RWPE2 (cell line): ENCODE measurements at regions not wholly inside any gene's neighbourhood (a gene's known extent, or its start where the extent isn't known, plus 50 kb on each side); places are given as distances from the start of the nearest gene placed in this dataset.

Experiments
- ATAC-seq: fragments of 200-7000 bp; cut with Tn5 transposase; 3 replicates; pipeline ENCODE4 v1.9.1; 2021; ENCODE audit warnings: low read depth
- DNase-seq: peaks from one replicate; pipeline ENCODE4 v3.0.0-alpha.2; 2020; ENCODE audit warnings: low spot score
- H3K27ac ChIP-seq: fragments of 450-650 bp; 2 replicates; pipeline ENCODE4 v1.5.1; 2017; ENCODE audit warnings: mild to moderate bottlenecking; ENCODE audit not compliant: poor library complexity, severe bottlenecking
- H3K27me3 ChIP-seq: fragments of 250-450 bp; sonication (Bioruptor Pico); 2 replicates; pipeline ENCODE4 v1.5.1; 2021; ENCODE audit warnings: mild to moderate bottlenecking, moderate library complexity; ENCODE audit not compliant: insufficient read depth, poor library complexity, severe bottlenecking
- H3K36me3 ChIP-seq: fragments of 250-450 bp; sonication (Bioruptor Pico); 2 replicates; pipeline ENCODE4 v1.5.1; 2020; ENCODE audit warnings: low read depth, mild to moderate bottlenecking, moderate library complexity
- H3K4me1 ChIP-seq: fragments of 250-450 bp; sonication (Bioruptor Pico); 2 replicates; pipeline ENCODE4 v1.5.1; 2021; ENCODE audit warnings: mild to moderate bottlenecking, moderate library complexity; ENCODE audit not compliant: insufficient read depth, poor library complexity, severe bottlenecking
- H3K4me3 ChIP-seq: fragments of 250-450 bp; sonication (Bioruptor Pico); 2 replicates; pipeline ENCODE4 v1.5.1; 2021; ENCODE audit warnings: mild to moderate bottlenecking, moderate library complexity; ENCODE audit not compliant: severe bottlenecking
- H3K9me3 ChIP-seq: fragments of 250-450 bp; sonication (Bioruptor Pico); 2 replicates; pipeline ENCODE4 v1.5.1; 2021; ENCODE audit warnings: mild to moderate bottlenecking, moderate library complexity; ENCODE audit not compliant: severe bottlenecking
- TF ChIP-seq, protein P1 (sequence below): fragments of 450-650 bp; IDR thresholded peaks from one replicate; pipeline ENCODE4 v1.5.1; 2017; ENCODE audit warnings: mild to moderate bottlenecking, moderate library complexity; ENCODE audit not compliant: poor library complexity, severe bottlenecking

DNA sequence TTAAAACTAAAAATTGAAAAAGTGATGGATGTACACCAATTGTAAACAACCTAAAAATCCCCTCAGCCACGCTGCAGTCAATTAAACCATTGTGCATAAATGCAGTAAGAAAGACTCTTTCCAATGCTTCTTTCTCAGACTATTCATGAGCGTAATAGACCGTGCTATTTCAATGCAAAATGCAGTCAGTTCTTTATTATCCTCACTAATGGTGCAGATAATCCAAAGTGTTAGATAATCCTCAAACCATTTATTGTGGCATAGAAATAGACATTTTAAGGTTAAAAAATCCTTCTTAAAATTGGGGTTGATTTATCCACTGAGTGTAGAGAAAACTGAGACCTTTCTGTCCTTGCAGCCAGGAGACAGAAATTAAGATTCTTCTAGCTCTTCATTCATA is 1862.8 kb downstream of the EFNA5 start:
- TF ChIP-seq, protein P1, sequence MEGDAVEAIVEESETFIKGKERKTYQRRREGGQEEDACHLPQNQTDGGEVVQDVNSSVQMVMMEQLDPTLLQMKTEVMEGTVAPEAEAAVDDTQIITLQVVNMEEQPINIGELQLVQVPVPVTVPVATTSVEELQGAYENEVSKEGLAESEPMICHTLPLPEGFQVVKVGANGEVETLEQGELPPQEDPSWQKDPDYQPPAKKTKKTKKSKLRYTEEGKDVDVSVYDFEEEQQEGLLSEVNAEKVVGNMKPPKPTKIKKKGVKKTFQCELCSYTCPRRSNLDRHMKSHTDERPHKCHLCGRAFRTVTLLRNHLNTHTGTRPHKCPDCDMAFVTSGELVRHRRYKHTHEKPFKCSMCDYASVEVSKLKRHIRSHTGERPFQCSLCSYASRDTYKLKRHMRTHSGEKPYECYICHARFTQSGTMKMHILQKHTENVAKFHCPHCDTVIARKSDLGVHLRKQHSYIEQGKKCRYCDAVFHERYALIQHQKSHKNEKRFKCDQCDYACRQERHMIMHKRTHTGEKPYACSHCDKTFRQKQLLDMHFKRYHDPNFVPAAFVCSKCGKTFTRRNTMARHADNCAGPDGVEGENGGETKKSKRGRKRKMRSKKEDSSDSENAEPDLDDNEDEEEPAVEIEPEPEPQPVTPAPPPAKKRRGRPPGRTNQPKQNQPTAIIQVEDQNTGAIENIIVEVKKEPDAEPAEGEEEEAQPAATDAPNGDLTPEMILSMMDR = no peak
- H3K4me1 ChIP-seq = no peaks in the 10 kb centered on the region
- no peaks in the 10 kb centered on the region for H3K9me3 ChIP-seq
- no peak overlapping the region for H3K4me3 ChIP-seq
- no peaks in the 10 kb centered on the region for H3K36me3 ChIP-seq
- DNase-seq (no peak), ATAC-seq (no peak)
- H3K27ac ChIP-seq = no peak overlapping the region
- H3K27me3 ChIP-seq = peaks cover 4% of the 10 kb centered on the region

DNA sequence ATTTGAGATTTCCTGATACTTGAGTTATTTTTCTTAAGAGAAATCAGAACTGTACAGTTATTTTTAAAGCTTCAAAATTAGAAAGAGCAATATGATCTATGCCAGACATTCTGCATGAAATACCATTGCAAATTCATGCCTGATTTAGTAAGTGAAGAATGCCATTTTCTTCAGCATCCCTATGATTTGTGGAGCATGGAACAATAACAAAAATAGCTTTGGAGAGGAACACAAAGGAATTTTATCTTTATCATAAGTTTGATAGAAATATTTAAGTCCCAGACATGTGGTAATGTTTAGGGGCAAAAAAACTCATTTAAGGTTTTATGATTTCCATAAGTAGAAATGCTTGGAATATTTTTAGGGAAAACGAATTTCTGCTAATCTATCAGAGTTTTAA is 1863.4 kb downstream of the EFNA5 start:
- DNase-seq (no peak), ATAC-seq (no peak)
- Histone ChIP-seq H3K36me3 (no peaks in the 10 kb centered on the region), H3K27ac (no peak overlapping the region), H3K4me1 (no peaks in the 10 kb centered on the region), H3K9me3 (no peaks in the 10 kb centered on the region), H3K4me3 (no peak overlapping the region), H3K27me3 (peaks cover under 1% of the 10 kb centered on the region)
- TF ChIP-seq, protein P1 = no peak

- no peaks in the 10 kb centered on the region for H3K27me3 ChIP-seq
- H3K27ac ChIP-seq = no peak overlapping the region
- no peaks in the 10 kb centered on the region for H3K4me1 ChIP-seq
- ATAC-seq = no peak
- TF ChIP-seq, protein P1 = no peak
- H3K36me3 ChIP-seq = no peaks in the 10 kb centered on the region
- no peak for DNase-seq
- no peaks in the 10 kb centered on the region for H3K9me3 ChIP-seq
- H3K4me3 ChIP-seq = no peak overlapping the region
Observed at GRCh38 chr5:105806596-105806995, 1864.1 kb downstream of the EFNA5 start.

GRCh38 chr5:105803431-105803830 is 1867.3 kb downstream of the EFNA5 start:
- H3K4me3 ChIP-seq = no peak overlapping the region
- no peaks in the 10 kb centered on the region for H3K36me3 ChIP-seq
- DNase-seq (no peak), ATAC-seq (no peak)
- no peaks in the 10 kb centered on the region for H3K4me1 ChIP-seq
- H3K27me3 ChIP-seq = peaks cover 4% of the 10 kb centered on the region
- TF ChIP-seq, protein P1 = no peak
- no peak overlapping the region for H3K27ac ChIP-seq
- no peaks in the 10 kb centered on the region for H3K9me3 ChIP-seq

- no peak overlapping the region for H3K27ac ChIP-seq
- no peak for ATAC-seq
- TF ChIP-seq, protein P1 = no peak
- no peaks in the 10 kb centered on the region for H3K9me3 ChIP-seq
- no peak overlapping the region for H3K4me3 ChIP-seq
- H3K27me3 ChIP-seq = peaks cover 4% of the 10 kb centered on the region
- DNase-seq = no peak
- H3K36me3 ChIP-seq = no peaks in the 10 kb centered on the region
- no peaks in the 10 kb centered on the region for H3K4me1 ChIP-seq
Observed at GRCh38 chr5:105794578-105794977, 1876.2 kb downstream of the EFNA5 start.
